ENCODE measurements at regions not wholly inside any gene's neighbourhood (a gene's known extent, or its start where the extent isn't known, plus 50 kb on each side); places are given as distances from the start of the nearest gene placed in this dataset.

- TF ChIP-seq TAF1 (IDR thresholded peaks at IDR 0.05; ENCODE audit: low read depth, low read length): no peak
- no peak for TF ChIP-seq EZH2 (IDR thresholded peaks at IDR 0.05; ENCODE audit: low read depth, low read length, severe bottlenecking)
- TF ChIP-seq PHF8 (conservative IDR thresholded peaks at IDR 0.05; ENCODE audit: low read depth, low read length): no peak
- TF ChIP-seq RAD21 (IDR thresholded peaks at IDR 0.05 in 1 of 2, conservative IDR thresholded peaks at IDR 0.05 in 1 of 2; ENCODE audit: low read depth in 2 of 2, low read length in 2 of 2): no peak
- TF ChIP-seq CTCF (IDR thresholded peaks at IDR 0.05; ENCODE audit: control extremely low read depth in 1 of 3, insufficient read depth in 1 of 3, low read depth in 1 of 3, low read length in 3 of 3): no peak
- no peak for TF ChIP-seq EP300 (IDR thresholded peaks at IDR 0.05; ENCODE audit: borderline replicate concordance in 1 of 2, low read depth in 2 of 2, low read length in 2 of 2)
- TF ChIP-seq POLR2AphosphoS5 (IDR thresholded peaks at IDR 0.05; ENCODE audit: low read depth, low read length): no peak
- no peak for TF ChIP-seq ATF3 (IDR thresholded peaks at IDR 0.05; ENCODE audit: insufficient read depth, low read depth, low read length)
- TF ChIP-seq SUZ12 (IDR thresholded peaks at IDR 0.05; ENCODE audit: low read length): no peak
- TF ChIP-seq MAX (IDR thresholded peaks at IDR 0.05): no peak
- no peak for TF ChIP-seq ZNF274 (IDR thresholded peaks at IDR 0.05; ENCODE audit: borderline replicate concordance, extremely low read depth, low read length)
Observed at GRCh38 chr4:26208237-26208994, 112.4 kb upstream of the RBPJ start.

Data from H1 (cell line).